H9 (cell line): ENCODE measurements at regions not wholly inside any gene's neighbourhood (a gene's known extent, or its start where the extent isn't known, plus 50 kb on each side); places are given as distances from the start of the nearest gene placed in this dataset.

Source experiments
- DNase-seq: peaks from one replicate; pipeline ENCODE4 v3.0.0-alpha.2; 2017
- H2AFZ ChIP-seq: one replicate; pipeline ENCODE4 v1.6.1; 2013; ENCODE audit warnings: mild to moderate bottlenecking, low read length, control low read depth, moderate library complexity
- H2AK5ac ChIP-seq: 2 replicates; pipeline ENCODE4 v1.6.1; 2013; ENCODE audit warnings: low read length, control low read depth, mixed read lengths; ENCODE audit not compliant: insufficient read length
- H2BK120ac ChIP-seq: one replicate; pipeline ENCODE4 v1.6.1; 2013; ENCODE audit warnings: low read depth, mild to moderate bottlenecking, low read length, control low read depth, inconsistent platforms; ENCODE audit not compliant: poor library complexity, severe bottlenecking
- H2BK12ac ChIP-seq: 2 replicates; pipeline ENCODE4 v1.6.1; 2013; ENCODE audit warnings: low read length, control low read depth, mixed read lengths, low read depth; ENCODE audit not compliant: insufficient read length
- H2BK15ac ChIP-seq: 2 replicates; pipeline ENCODE4 v1.6.1; 2013; ENCODE audit warnings: low read depth, low read length, control low read depth
- H2BK20ac ChIP-seq: one replicate; pipeline ENCODE4 v1.6.1; 2013; ENCODE audit warnings: low read depth, mild to moderate bottlenecking, low read length, control low read depth, inconsistent platforms; ENCODE audit not compliant: poor library complexity, severe bottlenecking
- H2BK5ac ChIP-seq: 2 replicates; pipeline ENCODE4 v1.6.1; 2013; ENCODE audit warnings: low read length, control low read depth, mixed read lengths; ENCODE audit not compliant: insufficient read length
- H3K14ac ChIP-seq: 2 replicates; pipeline ENCODE4 v1.6.1; 2013; ENCODE audit warnings: low read length, control low read depth; ENCODE audit not compliant: insufficient read depth
- H3K18ac ChIP-seq: 2 replicates; pipeline ENCODE4 v1.6.1; 2013; ENCODE audit warnings: low read depth, mild to moderate bottlenecking, mixed read lengths, low read length, control low read depth; ENCODE audit not compliant: insufficient read length
- H3K23ac ChIP-seq: 2 replicates; pipeline ENCODE4 v1.6.1; 2013; ENCODE audit warnings: low read length, control low read depth, mixed read lengths, low read depth; ENCODE audit not compliant: insufficient read length
- H3K23me2 ChIP-seq: 2 replicates; pipeline ENCODE4 v1.6.1; 2013; ENCODE audit warnings: low read depth, mild to moderate bottlenecking, mixed read lengths, low read length, control low read depth; ENCODE audit not compliant: insufficient read length, poor library complexity, severe bottlenecking
- H3K27ac ChIP-seq: 2 replicates; pipeline ENCODE4 v1.5.1; 2013; ENCODE audit warnings: low read length, control low read depth, mixed read lengths, low read depth; ENCODE audit not compliant: insufficient read length
- H3K27me3 ChIP-seq: 2 replicates; pipeline ENCODE4 v1.6.1; 2013; ENCODE audit warnings: low read length, control low read depth, inconsistent platforms; ENCODE audit not compliant: insufficient read depth
- H3K4ac ChIP-seq: 2 replicates; pipeline ENCODE4 v1.6.1; 2013; ENCODE audit warnings: low read depth, mild to moderate bottlenecking, control low read depth, inconsistent platforms, low read length, moderate library complexity
- H3K4me1 ChIP-seq: 2 replicates; pipeline ENCODE4 v1.6.1; 2013; ENCODE audit warnings: low read length, control low read depth, inconsistent platforms; ENCODE audit not compliant: insufficient read depth
- H3K4me2 ChIP-seq: 2 replicates; pipeline ENCODE4 v1.6.1; 2013; ENCODE audit warnings: low read length, control low read depth, mixed read lengths; ENCODE audit not compliant: insufficient read length, insufficient read depth
- H3K56ac ChIP-seq: 2 replicates; pipeline ENCODE4 v1.6.1; 2013; ENCODE audit warnings: low read depth, mild to moderate bottlenecking, mixed read lengths, low read length, control low read depth; ENCODE audit not compliant: insufficient read length
- H3K79me1 ChIP-seq: 2 replicates; pipeline ENCODE4 v1.6.1; 2013; ENCODE audit warnings: low read depth, mild to moderate bottlenecking, moderate library complexity, low read length, control low read depth, inconsistent platforms; ENCODE audit not compliant: insufficient read depth, poor library complexity, severe bottlenecking
- H3K79me2 ChIP-seq: 2 replicates; pipeline ENCODE4 v1.6.1; 2013; ENCODE audit warnings: low read length, control low read depth, inconsistent platforms; ENCODE audit not compliant: insufficient read depth
- H3K9ac ChIP-seq: 2 replicates; pipeline ENCODE4 v1.6.1; 2013; ENCODE audit warnings: low read length, control low read depth, mixed read lengths; ENCODE audit not compliant: insufficient read length; ENCODE audit errors: extremely low read depth
- H3K9me3 ChIP-seq: one replicate; pipeline ENCODE4 v1.6.1; 2013; ENCODE audit warnings: low read depth, low read length, inconsistent platforms; ENCODE audit not compliant: control insufficient read depth
- H3T11ph ChIP-seq: one replicate; pipeline ENCODE4 v1.6.1; 2013; ENCODE audit warnings: mild to moderate bottlenecking, low read length, control low read depth, inconsistent platforms
- H4K20me1 ChIP-seq: one replicate; pipeline ENCODE4 v1.6.1; 2013; ENCODE audit not compliant: control insufficient read depth, insufficient read length, insufficient read depth
- H4K5ac ChIP-seq: 2 replicates; pipeline ENCODE4 v1.6.1; 2013; ENCODE audit warnings: low read depth, mild to moderate bottlenecking, mixed read lengths, low read length, control low read depth; ENCODE audit not compliant: insufficient read length
- H4K8ac ChIP-seq: replicated peaks from 2 replicates; pipeline ENCODE4 v1.6.1; 2013; ENCODE audit warnings: low read length, control low read depth, mixed read lengths, low read depth; ENCODE audit not compliant: insufficient read length
- H4K91ac ChIP-seq: 2 replicates; pipeline ENCODE4 v1.6.1; 2013; ENCODE audit warnings: low read depth, mild to moderate bottlenecking, moderate library complexity, mixed read lengths, low read length, control low read depth; ENCODE audit not compliant: insufficient read length
- H3K27ac Mint-ChIP-seq, 3 experiments: 2 replicates in 2 of 3; 3 replicates in 1 of 3; pipeline ENCODE4 v1.8.0; 2020 to 2021; ENCODE audit warnings: mixed read lengths in 3 of 3, mild to moderate bottlenecking in 1 of 3, moderate library complexity in 1 of 3
- H3K27me3 Mint-ChIP-seq: 2 replicates; pipeline ENCODE4 v1.8.0; 2021; ENCODE audit warnings: low read depth, mild to moderate bottlenecking, moderate library complexity, mixed read lengths
- H3K36me3 Mint-ChIP-seq, 3 experiments: 2 replicates in 2 of 3; 3 replicates in 1 of 3; pipeline ENCODE4 v1.8.0; 2020 to 2021; ENCODE audit warnings: low read depth in 3 of 3, mixed read lengths in 3 of 3; ENCODE audit not compliant: insufficient read depth in 1 of 3
- H3K4me1 Mint-ChIP-seq, 2 experiments: 2 replicates each; pipeline ENCODE4 v1.8.0; 2020; ENCODE audit warnings: mixed read lengths in 2 of 2
- H3K4me3 Mint-ChIP-seq, 2 experiments: 2 replicates in 1 of 2; 3 replicates in 1 of 2; pipeline ENCODE4 v1.8.0; 2020 to 2021; ENCODE audit warnings: mild to moderate bottlenecking in 2 of 2, mixed read lengths in 2 of 2, moderate library complexity in 1 of 2
- H3K9me3 Mint-ChIP-seq, 2 experiments: 2 replicates in 1 of 2; 3 replicates in 1 of 2; pipeline ENCODE4 v1.8.0; 2020; ENCODE audit warnings: mild to moderate bottlenecking in 2 of 2, mixed read lengths in 2 of 2, moderate library complexity in 1 of 2
- WGBS: extraction: QIAGEN DNeasy Blood & Tissue Kit; methylation state at CpG from one replicate; pipeline ENCODE4 v1.1.7; 2013; ENCODE audit warnings: missing lambda C conversion rate, low lambda C conversion rate, mixed read lengths; ENCODE audit not compliant: insufficient read length; ENCODE audit errors: extremely low coverage; 5-methylcytosine and 5-hydroxymethylcytosine counted together
- TF ChIP-seq, protein P1 (sequence below): fragments of 200-600 bp; sonication (generic); conservative IDR thresholded peaks from 3 replicates; pipeline ENCODE4 v1.8.0; 2021; ENCODE audit warnings: antibody characterized with exemption, mild to moderate bottlenecking

DNA sequence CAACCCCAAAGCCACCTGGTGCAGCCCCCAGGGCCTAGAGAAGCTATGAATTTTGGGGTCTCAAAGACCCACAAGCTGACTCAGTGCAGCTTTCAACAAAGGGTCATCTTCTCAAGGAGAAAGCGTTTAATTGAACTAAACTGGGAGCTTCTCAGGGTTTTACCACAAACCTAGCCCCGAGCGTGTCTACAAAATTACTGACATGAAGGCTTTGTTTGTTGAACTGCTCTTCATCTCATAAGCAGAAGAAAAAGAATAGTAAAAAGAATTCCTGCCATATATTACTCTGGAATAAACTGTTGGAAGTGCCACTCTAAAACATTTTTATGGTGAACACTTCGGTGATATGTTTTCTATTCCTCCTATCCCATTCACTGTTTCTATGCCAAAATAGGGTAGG lies 50.8 kb upstream of the INCENP start:
- no peaks in the 10 kb centered on the region for H4K20me1 ChIP-seq
- no peaks in the 10 kb centered on the region for H3K27me3 ChIP-seq
- no peak overlapping the region for H3K23ac ChIP-seq
- H3K4me1 ChIP-seq, result no peaks in the 10 kb centered on the region
- H2BK12ac ChIP-seq, result no peak overlapping the region
- no peak overlapping the region for H3T11ph ChIP-seq
- H3K18ac ChIP-seq, result no peak overlapping the region
- no peak overlapping the region for H3K27ac ChIP-seq
- no peak overlapping the region for H2BK15ac ChIP-seq
- no peaks in the 10 kb centered on the region for H3K9me3 Mint-ChIP-seq
- no peak overlapping the region for H3K27ac Mint-ChIP-seq
- no peak overlapping the region for H3K4me2 ChIP-seq
- no peak overlapping the region for H4K91ac ChIP-seq
- no peak overlapping the region for H2BK120ac ChIP-seq
- no peak overlapping the region for H3K56ac ChIP-seq
- H2BK5ac ChIP-seq, result no peak overlapping the region
- TF ChIP-seq, protein P1, sequence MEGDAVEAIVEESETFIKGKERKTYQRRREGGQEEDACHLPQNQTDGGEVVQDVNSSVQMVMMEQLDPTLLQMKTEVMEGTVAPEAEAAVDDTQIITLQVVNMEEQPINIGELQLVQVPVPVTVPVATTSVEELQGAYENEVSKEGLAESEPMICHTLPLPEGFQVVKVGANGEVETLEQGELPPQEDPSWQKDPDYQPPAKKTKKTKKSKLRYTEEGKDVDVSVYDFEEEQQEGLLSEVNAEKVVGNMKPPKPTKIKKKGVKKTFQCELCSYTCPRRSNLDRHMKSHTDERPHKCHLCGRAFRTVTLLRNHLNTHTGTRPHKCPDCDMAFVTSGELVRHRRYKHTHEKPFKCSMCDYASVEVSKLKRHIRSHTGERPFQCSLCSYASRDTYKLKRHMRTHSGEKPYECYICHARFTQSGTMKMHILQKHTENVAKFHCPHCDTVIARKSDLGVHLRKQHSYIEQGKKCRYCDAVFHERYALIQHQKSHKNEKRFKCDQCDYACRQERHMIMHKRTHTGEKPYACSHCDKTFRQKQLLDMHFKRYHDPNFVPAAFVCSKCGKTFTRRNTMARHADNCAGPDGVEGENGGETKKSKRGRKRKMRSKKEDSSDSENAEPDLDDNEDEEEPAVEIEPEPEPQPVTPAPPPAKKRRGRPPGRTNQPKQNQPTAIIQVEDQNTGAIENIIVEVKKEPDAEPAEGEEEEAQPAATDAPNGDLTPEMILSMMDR, result no peak
- no peaks in the 10 kb centered on the region for H3K36me3 Mint-ChIP-seq
- H2BK20ac ChIP-seq, result no peak overlapping the region
- no peak overlapping the region for H3K4me3 Mint-ChIP-seq
- no peaks in the 10 kb centered on the region for H3K79me2 ChIP-seq
- no peaks in the 10 kb centered on the region for H3K4me1 Mint-ChIP-seq
- no peak overlapping the region for H4K5ac ChIP-seq
- no peak overlapping the region for H4K8ac ChIP-seq
- H3K9ac ChIP-seq, result no peak overlapping the region
- H3K23me2 ChIP-seq, result no peaks in the 10 kb centered on the region
- no peaks in the 10 kb centered on the region for H3K9me3 ChIP-seq
- H2AFZ ChIP-seq, result no peak overlapping the region
- H3K14ac ChIP-seq, result no peak overlapping the region
- H2AK5ac ChIP-seq, result no peak overlapping the region
- DNase-seq, result no peak
- H3K4ac ChIP-seq, result no peak overlapping the region
- no peaks in the 10 kb centered on the region for H3K79me1 ChIP-seq
- peaks cover 1% of the 10 kb centered on the region; the same call in 1 of the 2 replicates for H3K27me3 Mint-ChIP-seq
- WGBS, result no CpG with 5 or more reads among the region's 4 CpGs
